GM12878 (cell line): ENCODE measurements at regions not wholly inside any gene's neighbourhood (a gene's known extent, or its start where the extent isn't known, plus 50 kb on each side); places are given as distances from the start of the nearest gene placed in this dataset.
"Not testable (repeated sequence)": the region's sequence is repeated elsewhere in the genome, so short reads cannot be mapped to it uniquely, and the experiment has no call there.

Experiments used
- ATAC-seq: fragments of 200-7000 bp; cut with Tn5 transposase; 3 replicates; pipeline ENCODE4 v1.9.1; 2020; ENCODE audit warnings: mild to moderate bottlenecking, moderate library complexity
- BruUV-seq: library from RNA; stranded (reverse); fragments of 400-500 nt; replicated peaks from 2 replicates; lab custom pipeline; 2021; lab: Mats Ljungman, UMichigan
- CTCF ChIA-PET: fragments of 300-600 bp; sonication (Branson Sonifier 250); formaldehyde crosslinking; extraction: SDS; loops from one replicate; lab custom pipeline; 2021; ENCODE audit warnings: inconsistent platforms; lab: Yijun Ruan, JAX
- POLR2A ChIA-PET: fragments of 350-600 bp; formaldehyde crosslinking; extraction: SDS; loops from one replicate; lab custom pipeline; 2021; ENCODE audit warnings: inconsistent platforms; lab: Charles Lee
- RAD21 ChIA-PET: fragments of 300-600 bp; sonication (Branson Sonifier 250); formaldehyde crosslinking; loops from one replicate; lab custom pipeline; 2023; ENCODE audit warnings: antibody characterized with exemption; ENCODE audit not compliant: unreplicated experiment; lab: Charles Lee
- SMC1A ChIA-PET: fragments of 300-600 bp; sonication (Branson Sonifier 250); formaldehyde crosslinking; loops from one replicate; lab custom pipeline; 2023; ENCODE audit not compliant: unreplicated experiment, uncharacterized antibody; lab: Charles Lee
- DNase-seq: peaks from one replicate; pipeline ENCODE4 v3.0.0-alpha.2; 2011; ENCODE audit warnings: low read depth, low spot score
- FAIRE-seq: peaks from 3 replicates; lab custom pipeline; 2011; peaks lifted over from hg19 to GRCh38; lab: Jason Lieb, UNC
- H2AFZ ChIP-seq: 2 replicates; pipeline ENCODE4 v1.6.0; 2011; ENCODE audit warnings: low read depth, low read length, control low read depth; ENCODE audit not compliant: control insufficient read depth
- H3K27ac ChIP-seq: 2 replicates; pipeline ENCODE4 v1.5.1; 2011; ENCODE audit warnings: control low read depth; ENCODE audit not compliant: control insufficient read depth, insufficient read depth
- H3K27me3 ChIP-seq, 2 experiments: replicated peaks in 1 of 2; 2 replicates each; pipeline versions ENCODE4 v1.6.0 to v1.6.1; 2011; ENCODE audit warnings: low read length in 1 of 2; ENCODE audit not compliant: control insufficient read depth in 2 of 2, insufficient read depth in 2 of 2
- H3K36me3 ChIP-seq, 2 experiments: 2 replicates each; pipeline ENCODE4 v1.5.1; 2011; ENCODE audit warnings: low read length in 1 of 2; ENCODE audit not compliant: control insufficient read depth in 2 of 2, insufficient read depth in 2 of 2
- H3K4me1 ChIP-seq: 2 replicates; pipeline ENCODE4 v1.6.1; 2011; ENCODE audit warnings: mild to moderate bottlenecking, low read length, moderate library complexity, mixed read lengths; ENCODE audit not compliant: control insufficient read depth, insufficient read depth
- H3K4me2 ChIP-seq: 2 replicates; pipeline ENCODE4 v1.6.0; 2011; ENCODE audit warnings: control low read depth; ENCODE audit not compliant: control insufficient read depth, insufficient read depth
- H3K4me3 ChIP-seq: fragments of 200-600 bp; sonication (generic); 2 replicates; pipeline ENCODE4 v1.5.1; 2016
- H3K79me2 ChIP-seq: 2 replicates; pipeline ENCODE4 v1.6.0; 2011; ENCODE audit warnings: low read length; ENCODE audit not compliant: control insufficient read depth, insufficient read depth
- H3K9ac ChIP-seq: 2 replicates; pipeline ENCODE4 v1.8.0; 2011; ENCODE audit warnings: low read length, control low read depth, mixed read lengths; ENCODE audit not compliant: control insufficient read depth, insufficient read depth
- H3K9me3 ChIP-seq: replicated peaks from 3 replicates; pipeline ENCODE4 v1.5.1; 2011; ENCODE audit warnings: mild to moderate bottlenecking, low read length; ENCODE audit not compliant: control insufficient read depth, insufficient read depth
- H4K20me1 ChIP-seq: 2 replicates; pipeline ENCODE4 v1.6.0; 2011; ENCODE audit not compliant: control insufficient read depth, insufficient read depth
- BHLHE40 ChIP-seq, 2 experiments: fragments of 450-650 bp in 1 of 2; IDR thresholded peaks; 2 replicates each; pipeline ENCODE4 v1.6.1; 2011 to 2017; ENCODE audit warnings: low read depth in 2 of 2, borderline replicate concordance in 1 of 2, improper control_type of control experiment in 1 of 2, low read length in 1 of 2, mild to moderate bottlenecking in 1 of 2
- FOXK2 ChIP-seq: fragments of 450-650 bp; IDR thresholded peaks from 2 replicates; pipeline ENCODE4 v1.6.1; 2017; ENCODE audit warnings: mild to moderate bottlenecking, moderate library complexity
- JUNB ChIP-seq: IDR thresholded peaks from 2 replicates; pipeline ENCODE4 v1.6.1; 2016; ENCODE audit warnings: antibody characterized with exemption, mild to moderate bottlenecking
- NFYB ChIP-seq: IDR thresholded peaks from 2 replicates; pipeline ENCODE4 v1.6.1; 2011; ENCODE audit warnings: low read depth, mild to moderate bottlenecking, low read length, improper control_type of control experiment, moderate library complexity; ENCODE audit not compliant: insufficient read depth
- RUNX3 ChIP-seq: IDR thresholded peaks from 2 replicates; pipeline ENCODE4 v1.6.1; 2012; ENCODE audit warnings: low read length, inconsistent platforms
- SIN3A ChIP-seq: IDR thresholded peaks from 2 replicates; pipeline ENCODE4 v1.6.1; 2012; ENCODE audit warnings: low read depth, low read length, improper control_type of control experiment
- SREBF2 ChIP-seq: IDR thresholded peaks from 2 replicates; pipeline ENCODE4 v1.6.1; 2012; ENCODE audit warnings: mild to moderate bottlenecking, low read length
- STAT1 ChIP-seq: fragments of 450-650 bp; conservative IDR thresholded peaks from 2 replicates; pipeline ENCODE4 v1.6.1; 2014; ENCODE audit warnings: antibody characterized with exemption, mild to moderate bottlenecking
- STAT3 ChIP-seq: IDR thresholded peaks from 2 replicates; pipeline ENCODE4 v1.6.1; 2011; ENCODE audit warnings: low read depth, low read length, improper control_type of control experiment
- ZNF24 ChIP-seq: fragments of 450-650 bp; IDR thresholded peaks from 2 replicates; pipeline ENCODE4 v1.6.1; 2017; ENCODE audit warnings: antibody characterized with exemption, mild to moderate bottlenecking
- WGBS: methylation state at CpG from one replicate; pipeline ENCODE4 v1.1.6; 2016; ENCODE audit warnings: low lambda C conversion rate; ENCODE audit not compliant: insufficient replicate concordance, insufficient coverage; ENCODE audit errors: missing lambda C conversion rate; 5-methylcytosine and 5-hydroxymethylcytosine counted together
- in situ Hi-C: fragments of 300-500 bp; cut with MboI; formaldehyde crosslinking; loops from 9 replicates; pipeline ENCODE4 v1.14.3; 2018; ENCODE audit warnings: mixed read lengths
- intact Hi-C: fragments of 100-400 bp; cut with micrococcal nuclease; formaldehyde crosslinking; loops from one replicate; pipeline ENCODE4 v1.14.2; 2022; ENCODE audit not compliant: unreplicated experiment
- TF ChIP-seq, protein P1 (sequence below): fragments of 450-650 bp; formaldehyde crosslinking; IDR thresholded peaks from 2 replicates; pipeline ENCODE4 v1.4.0; 2020; ENCODE audit warnings: mild to moderate bottlenecking, moderate library complexity
- TF ChIP-seq, protein P2 (sequence below): fragments of 150-350 bp; IDR thresholded peaks from 2 replicates; pipeline ENCODE4 v1.6.1; 2014; ENCODE audit warnings: mild to moderate bottlenecking, low read depth, low read length

DNA sequence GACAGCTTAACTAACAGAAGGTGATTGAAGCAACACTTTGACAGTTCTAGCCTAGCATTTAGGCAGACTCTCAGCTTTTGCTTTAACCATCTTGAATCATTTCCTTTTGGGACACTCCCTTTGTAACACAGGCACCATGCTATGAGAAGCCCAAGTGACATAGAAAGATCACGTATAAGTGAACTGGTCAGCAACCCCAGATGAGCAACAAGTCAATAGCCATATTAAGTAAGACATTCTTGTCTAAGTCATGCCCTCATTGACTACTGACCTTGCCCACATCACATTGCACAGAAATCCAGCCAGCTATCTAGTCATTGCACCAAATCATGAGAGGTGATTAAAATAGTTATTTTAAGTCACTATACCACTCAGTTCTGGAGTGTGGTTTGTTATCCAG lies 476.8 kb downstream of the TRHDE start (continued):
- TF ChIP-seq, protein P1, sequence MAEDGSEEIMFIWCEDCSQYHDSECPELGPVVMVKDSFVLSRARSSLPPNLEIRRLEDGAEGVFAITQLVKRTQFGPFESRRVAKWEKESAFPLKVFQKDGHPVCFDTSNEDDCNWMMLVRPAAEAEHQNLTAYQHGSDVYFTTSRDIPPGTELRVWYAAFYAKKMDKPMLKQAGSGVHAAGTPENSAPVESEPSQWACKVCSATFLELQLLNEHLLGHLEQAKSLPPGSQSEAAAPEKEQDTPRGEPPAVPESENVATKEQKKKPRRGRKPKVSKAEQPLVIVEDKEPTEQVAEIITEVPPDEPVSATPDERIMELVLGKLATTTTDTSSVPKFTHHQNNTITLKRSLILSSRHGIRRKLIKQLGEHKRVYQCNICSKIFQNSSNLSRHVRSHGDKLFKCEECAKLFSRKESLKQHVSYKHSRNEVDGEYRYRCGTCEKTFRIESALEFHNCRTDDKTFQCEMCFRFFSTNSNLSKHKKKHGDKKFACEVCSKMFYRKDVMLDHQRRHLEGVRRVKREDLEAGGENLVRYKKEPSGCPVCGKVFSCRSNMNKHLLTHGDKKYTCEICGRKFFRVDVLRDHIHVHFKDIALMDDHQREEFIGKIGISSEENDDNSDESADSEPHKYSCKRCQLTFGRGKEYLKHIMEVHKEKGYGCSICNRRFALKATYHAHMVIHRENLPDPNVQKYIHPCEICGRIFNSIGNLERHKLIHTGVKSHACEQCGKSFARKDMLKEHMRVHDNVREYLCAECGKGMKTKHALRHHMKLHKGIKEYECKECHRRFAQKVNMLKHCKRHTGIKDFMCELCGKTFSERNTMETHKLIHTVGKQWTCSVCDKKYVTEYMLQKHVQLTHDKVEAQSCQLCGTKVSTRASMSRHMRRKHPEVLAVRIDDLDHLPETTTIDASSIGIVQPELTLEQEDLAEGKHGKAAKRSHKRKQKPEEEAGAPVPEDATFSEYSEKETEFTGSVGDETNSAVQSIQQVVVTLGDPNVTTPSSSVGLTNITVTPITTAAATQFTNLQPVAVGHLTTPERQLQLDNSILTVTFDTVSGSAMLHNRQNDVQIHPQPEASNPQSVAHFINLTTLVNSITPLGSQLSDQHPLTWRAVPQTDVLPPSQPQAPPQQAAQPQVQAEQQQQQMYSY (CRISPR knock-in tag): no peak
- TF ChIP-seq FOXK2 (no peak), SREBF2 (no peak), STAT1 (no peak), SIN3A (no peak), JUNB (no peak), RUNX3 (no peak), NFYB (no peak)
- TF ChIP-seq, protein P2, sequence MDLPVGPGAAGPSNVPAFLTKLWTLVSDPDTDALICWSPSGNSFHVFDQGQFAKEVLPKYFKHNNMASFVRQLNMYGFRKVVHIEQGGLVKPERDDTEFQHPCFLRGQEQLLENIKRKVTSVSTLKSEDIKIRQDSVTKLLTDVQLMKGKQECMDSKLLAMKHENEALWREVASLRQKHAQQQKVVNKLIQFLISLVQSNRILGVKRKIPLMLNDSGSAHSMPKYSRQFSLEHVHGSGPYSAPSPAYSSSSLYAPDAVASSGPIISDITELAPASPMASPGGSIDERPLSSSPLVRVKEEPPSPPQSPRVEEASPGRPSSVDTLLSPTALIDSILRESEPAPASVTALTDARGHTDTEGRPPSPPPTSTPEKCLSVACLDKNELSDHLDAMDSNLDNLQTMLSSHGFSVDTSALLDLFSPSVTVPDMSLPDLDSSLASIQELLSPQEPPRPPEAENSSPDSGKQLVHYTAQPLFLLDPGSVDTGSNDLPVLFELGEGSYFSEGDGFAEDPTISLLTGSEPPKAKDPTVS: no peak

DNA sequence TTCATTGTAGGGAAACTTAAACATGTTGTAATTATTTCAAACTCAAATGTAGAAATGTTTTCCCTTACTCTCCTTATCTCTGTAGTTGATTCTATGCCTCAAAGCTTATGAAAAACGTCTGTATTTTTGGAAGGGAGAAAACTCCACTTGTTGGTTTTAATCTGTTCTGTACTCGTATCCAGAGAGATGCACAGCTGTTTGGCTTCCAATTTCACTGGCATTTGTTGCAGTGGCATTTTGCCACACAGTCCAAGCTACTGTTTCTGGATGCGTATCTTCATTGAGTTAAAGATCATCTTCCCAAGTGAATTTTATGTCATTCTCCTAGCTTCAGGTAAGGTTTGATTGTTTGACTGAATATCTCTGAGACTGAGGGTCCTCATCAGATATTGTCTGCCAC lies 481.4 kb downstream of the TRHDE start:
- no peak for FAIRE-seq
- intact Hi-C loops (no loop called here), in situ Hi-C loops (no loop called here)
- no peak overlapping the region for H3K4me3 ChIP-seq
- no peaks in the 10 kb centered on the region for H4K20me1 ChIP-seq
- H3K79me2 ChIP-seq: no peaks in the 10 kb centered on the region
- ChIA-PET RAD21 (no interaction called here), SMC1A (no interaction called here), POLR2A (no interaction called here), CTCF (no interaction called here)
- 35% methylated on average over 3 of the region's 3 CpGs for WGBS
- H3K4me2 ChIP-seq: no peak overlapping the region
- no peak overlapping the region for H2AFZ ChIP-seq
- TF ChIP-seq ZNF24: no peak
- TF ChIP-seq BHLHE40 (IDR thresholded peaks at IDR 0.05; ENCODE audit: borderline replicate concordance in 1 of 2, low read depth in 2 of 2, low read length in 1 of 2): no peak
- no peak for TF ChIP-seq STAT3
- no peaks in the 10 kb centered on the region for H3K36me3 ChIP-seq
- DNase-seq: no peak
- no peaks in the 10 kb centered on the region for H3K9me3 ChIP-seq
- no peaks in the 10 kb centered on the region for H3K4me1 ChIP-seq
- no peak overlapping the region for H3K9ac ChIP-seq
- no peaks in the 10 kb centered on the region for H3K27me3 ChIP-seq
- H3K27ac ChIP-seq: no peak overlapping the region
- ATAC-seq: no peak
- BruUV-seq: no TSS peak

DNA sequence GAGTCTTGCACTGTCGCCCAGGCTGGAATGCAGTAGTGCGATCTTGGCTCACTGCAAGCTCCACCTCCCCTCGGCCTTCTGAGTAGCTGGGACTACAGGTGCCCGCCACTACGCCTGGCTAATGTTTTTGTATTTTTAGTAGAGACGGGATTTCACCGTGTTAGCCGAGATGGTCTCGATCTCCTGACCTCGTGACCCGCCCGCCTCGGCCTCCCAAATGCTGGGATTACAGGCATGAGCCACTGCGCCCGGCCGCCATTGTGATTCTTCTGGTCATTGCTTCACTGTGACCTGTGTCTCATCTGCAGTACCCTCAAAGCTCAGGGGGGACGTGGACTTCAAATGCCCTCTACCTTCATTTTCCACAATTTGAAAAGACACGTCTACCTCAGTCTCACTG lies 481.9 kb downstream of the TRHDE start:
- POLR2A ChIA-PET, H3K9ac ChIP-seq, ATAC-seq, H2AFZ ChIP-seq, H3K4me1 ChIP-seq, H3K4me3 ChIP-seq, H3K79me2 ChIP-seq, H3K27me3 ChIP-seq, H3K4me2 ChIP-seq, BruUV-seq, RAD21 ChIA-PET, DNase-seq, H3K27ac ChIP-seq, H3K9me3 ChIP-seq, H4K20me1 ChIP-seq, in situ Hi-C loops, SMC1A ChIA-PET, FAIRE-seq, CTCF ChIA-PET, H3K36me3 ChIP-seq, intact Hi-C loops: not testable (repeated sequence)
- 45% methylated on average over 18 of the region's 18 CpGs for WGBS
